Heart left ventricle (tissue), 16 donors: ENCODE measurements at regions not wholly inside any gene's neighbourhood (a gene's known extent, or its start where the extent isn't known, plus 50 kb on each side); places are given as distances from the start of the nearest gene placed in this dataset.

Experiments
- ATAC-seq, 4 donors: fragments of 200-7000 bp; cut with Tn5 transposase; one replicate each; pipeline ENCODE4 v1.9.1; 2020 to 2022; ENCODE audit warnings: moderate library complexity in 4 of 4, mild to moderate bottlenecking in 3 of 4, moderate number of reproducible peaks in 1 of 4
- DNase-seq, 5 donors: peaks; one replicate each; pipeline ENCODE4 v3.0.0-alpha.2; 2020
- H3K27ac ChIP-seq, 12 donors: fragments of 200-600 bp; sonication (generic) in 4 of 12; one replicate each; pipeline versions ENCODE4 v1.5.0 to v1.8.0; 2016 to 2022; ENCODE audit warnings: mild to moderate bottlenecking in 2 of 12
- H3K27me3 ChIP-seq, 9 donors: fragments of 200-600 bp; sonication (generic) in 2 of 9; one replicate each; pipeline versions ENCODE4 v1.5.1 to v1.8.0; 2016 to 2022; ENCODE audit warnings: mild to moderate bottlenecking in 3 of 9
- H3K36me3 ChIP-seq, 9 donors: fragments of 200-600 bp; sonication (generic) in 2 of 9; one replicate each; pipeline versions ENCODE4 v1.5.0 to v1.8.0; 2018 to 2022; ENCODE audit warnings: mild to moderate bottlenecking in 2 of 9
- H3K4me1 ChIP-seq, 12 donors: fragments of 200-600 bp; sonication (generic) in 4 of 12; one replicate each; pipeline versions ENCODE4 v1.5.0 to v1.8.0; 2016 to 2022; ENCODE audit warnings: mild to moderate bottlenecking in 3 of 12
- H3K4me3 ChIP-seq, 12 donors: fragments of 200-600 bp; sonication (generic) in 4 of 12; one replicate each; pipeline versions ENCODE4 v1.5.0 to v1.8.0; 2017 to 2022; ENCODE audit warnings: mild to moderate bottlenecking in 9 of 12, moderate library complexity in 4 of 12
- H3K9me3 ChIP-seq, 12 donors: fragments of 200-600 bp; sonication (generic) in 4 of 12; one replicate each; pipeline versions ENCODE4 v1.5.0 to v1.8.0; 2016 to 2022; ENCODE audit warnings: mild to moderate bottlenecking in 1 of 12
- CTCF ChIP-seq, 12 donors: fragments of 200-600 bp; sonication (generic) in 4 of 12; IDR thresholded peaks; one replicate each; pipeline versions ENCODE4 v1.5.0 to v1.8.0; 2018 to 2022; ENCODE audit warnings: antibody characterized with exemption in 12 of 12, mild to moderate bottlenecking in 5 of 12
- POLR2A ChIP-seq, 2 donors: fragments of 450-650 bp; IDR thresholded peaks; one replicate each; pipeline ENCODE4 v1.6.1; 2017; ENCODE audit warnings: antibody characterized with exemption in 2 of 2, mild to moderate bottlenecking in 2 of 2, moderate library complexity in 2 of 2
- WGBS, 4 donors: extraction: QIAGEN DNeasy Blood & Tissue Kit in 2 of 4; methylation state at CpG; one replicate each; pipeline versions ENCODE4 v1.1.5 to v1.1.7; 2013 to 2018; 5-methylcytosine and 5-hydroxymethylcytosine counted together
- intact Hi-C, 10 donors: fragments of 100-400 bp; cut with DNase I; formaldehyde crosslinking; loops; one replicate each; pipeline versions ENCODE4 v1.11.1 to v1.14.2; 2022
- donor health status: ischemic (EF 13 %, LVEDD 7.1; RV severe dilation, severe dysfunction).
- donor health status: healthy with polysubstance abuse.
- donor health status: DM: no; HTN: yes; CAD: no.
- donor health status: DM: no; HTN: no; CAD: no.
- donor health status: ischemic (EF 25% LVEDD 6.9; RV normal size, moderate dysfunction).
- donor health status: ischemic (EF 25% LVEDD 5.7; RV mildly dilated, moderate dysfunction).
- donor health status: healthy.
- donor health status: DM: yes; HTN: yes; CAD: no.
- donor health status: ischemic (EF 35%, LVEDD 5.7; RV mildly dilated, moderate dysfunction).
- donor health status: nonischemic (EF 11% LVEDD 7.7; RV severe dilation, severe dysfunction).
- donor health status: DM: yes; HTN: yes; CAD: no.
- donor health status: PGD.
- donor health status: ischemic (EF 29% LVEDD 5.4; RV normal size, mild dysfunction).
- donor health status: nonischemic (EF 23%, LVEDD 6.1; RV moderate dilation, normal function).

- intact Hi-C loops, result no loop called here
- 62 to 73% (median 63%) methylated on average over 2 of the region's 2 CpGs for WGBS, 4 donors
- Histone ChIP-seq H3K9me3 (peaks cover 0 to 6% (median 0%) of the 10 kb centered on the region in 12 donors), H3K4me3 (no peak overlapping the region), H3K4me1 (no peaks in the 10 kb centered on the region), H3K27me3 (no peaks in the 10 kb centered on the region), H3K27ac (no peak overlapping the region), H3K36me3 (no peaks in the 10 kb centered on the region)
- ATAC-seq, result no peak
- no peak for TF ChIP-seq POLR2A (IDR thresholded peaks at IDR 0.05)
- no peak for TF ChIP-seq CTCF (IDR thresholded peaks at IDR 0.05)
- DNase-seq, result no peak
Measured at GRCh38 chr11:92136797-92137196, 87.8 kb upstream of the FAT3 start.

GRCh38 chr11:92131289-92131865 lies 93.2 kb upstream of the FAT3 start:
- ATAC-seq (no peak), DNase-seq (no peak)
- TF ChIP-seq CTCF (IDR thresholded peaks at IDR 0.05) (no peak), POLR2A (IDR thresholded peaks at IDR 0.05) (no peak)
- no peak overlapping the region for H3K4me3 ChIP-seq
- H3K4me1 ChIP-seq, result no peaks in the 10 kb centered on the region
- peaks cover 0 to 6% (median 0%) of the 10 kb centered on the region in 12 donors for H3K9me3 ChIP-seq
- no peaks in the 10 kb centered on the region for H3K36me3 ChIP-seq
- 56 to 77% (median 63%) methylated on average over 4 of the region's 4 CpGs for WGBS, 4 donors
- no peak overlapping the region for H3K27ac ChIP-seq
- intact Hi-C loops, result no loop called here
- no peaks in the 10 kb centered on the region for H3K27me3 ChIP-seq

- intact Hi-C loops, result no loop called here
- ATAC-seq (no peak), DNase-seq (no peak)
- Histone ChIP-seq H3K4me1 (no peaks in the 10 kb centered on the region), H3K9me3 (peaks cover 0 to 6% (median 0%) of the 10 kb centered on the region in 12 donors), H3K27me3 (no peaks in the 10 kb centered on the region), H3K4me3 (no peak overlapping the region), H3K36me3 (no peaks in the 10 kb centered on the region), H3K27ac (no peak overlapping the region)
- TF ChIP-seq POLR2A (IDR thresholded peaks at IDR 0.05) (no peak), CTCF (IDR thresholded peaks at IDR 0.05) (no peak)
- WGBS, 4 donors, result 37 to 55% (median 41%) methylated on average over 2 of the region's 2 CpGs
Measured at GRCh38 chr11:92130421-92130831, 94.2 kb upstream of the FAT3 start.

- 24 to 29% (median 25%) methylated on average over 1 of the region's 1 CpG for WGBS, 4 donors
- no peak overlapping the region for H3K27ac ChIP-seq
- H3K9me3 ChIP-seq, result peaks cover 0 to 6% (median 0%) of the 10 kb centered on the region in 12 donors
- intact Hi-C loops, result no loop called here
- no peak for TF ChIP-seq POLR2A (IDR thresholded peaks at IDR 0.05)
- TF ChIP-seq CTCF (IDR thresholded peaks at IDR 0.05), result no peak
- no peak overlapping the region for H3K4me3 ChIP-seq
- DNase-seq, result no peak
- no peaks in the 10 kb centered on the region for H3K4me1 ChIP-seq
- no peaks in the 10 kb centered on the region for H3K36me3 ChIP-seq
- H3K27me3 ChIP-seq, result no peaks in the 10 kb centered on the region
- no peak for ATAC-seq
Measured at GRCh38 chr11:92129811-92130210, 94.8 kb upstream of the FAT3 start.
